CD14-positive monocyte (primary cell): ENCODE measurements at regions not wholly inside any gene's neighbourhood (a gene's known extent, or its start where the extent isn't known, plus 50 kb on each side); places are given as distances from the start of the nearest gene placed in this dataset.

ENCODE experiments used
- DNase-seq, 3 donors: peaks; one replicate each; pipeline ENCODE4 v3.0.0-alpha.2; 2011 to 2022
- H2AFZ ChIP-seq: 2 replicates; pipeline ENCODE4 v1.6.0; 2012; ENCODE audit warnings: mild to moderate bottlenecking, low read depth, low read length, inconsistent platforms; ENCODE audit not compliant: insufficient read depth, poor library complexity, severe bottlenecking
- H3K27ac ChIP-seq, 2 donors: 1 replicate in 1 of 2; 2 replicates in 1 of 2; pipeline ENCODE4 v1.5.1; 2012 to 2013; ENCODE audit warnings: low read length in 2 of 2, control low read depth in 1 of 2, inconsistent platforms in 1 of 2, low read depth in 1 of 2, mild to moderate bottlenecking in 1 of 2
- H3K27me3 ChIP-seq, 2 donors: one replicate each; pipeline versions ENCODE4 v1.6.0 to v1.6.1; 2011 to 2013; ENCODE audit warnings: low read length in 2 of 2; ENCODE audit not compliant: control insufficient read depth in 2 of 2, insufficient read depth in 2 of 2
- H3K36me3 ChIP-seq, 2 donors: replicated peaks in 1 of 2; 1 replicate in 1 of 2; 2 replicates in 1 of 2; pipeline versions ENCODE4 v1.5.1 to v1.6.1; 2012 to 2013; ENCODE audit warnings: low read length in 2 of 2, control low read depth in 1 of 2, inconsistent platforms in 1 of 2, mild to moderate bottlenecking in 1 of 2; ENCODE audit not compliant: insufficient read depth in 2 of 2, control insufficient read depth in 1 of 2
- H3K4me1 ChIP-seq, 2 donors: 1 replicate in 1 of 2; 2 replicates in 1 of 2; pipeline versions ENCODE4 v1.5.1 to v1.6.1; 2012 to 2013; ENCODE audit warnings: low read length in 2 of 2, control low read depth in 1 of 2, inconsistent platforms in 1 of 2, mild to moderate bottlenecking in 1 of 2, moderate library complexity in 1 of 2; ENCODE audit not compliant: insufficient read depth in 2 of 2, control insufficient read depth in 1 of 2
- H3K4me2 ChIP-seq: replicated peaks from 2 replicates; pipeline ENCODE3; 2012; ENCODE audit warnings: low read length, moderate library complexity, mild to moderate bottlenecking; ENCODE audit not compliant: poor library complexity, severe bottlenecking; ENCODE audit errors: extremely low read depth
- H3K4me3 ChIP-seq, 3 experiments: fragments of 200-600 bp in 1 of 3; sonication (generic) in 1 of 3; replicated peaks in 1 of 3; 1 replicate in 2 of 3; 2 replicates in 1 of 3; pipeline ENCODE4 v1.5.1; 2011 to 2013; ENCODE audit warnings: low read length in 3 of 3, mild to moderate bottlenecking in 3 of 3, control low read depth in 2 of 3, low read depth in 2 of 3, inconsistent platforms in 1 of 3, moderate library complexity in 1 of 3
- H3K79me2 ChIP-seq: 2 replicates; pipeline ENCODE4 v1.6.0; 2012; ENCODE audit warnings: mild to moderate bottlenecking, control low read depth, inconsistent platforms, low read length, moderate library complexity; ENCODE audit not compliant: insufficient read depth
- H3K9ac ChIP-seq: 2 replicates; pipeline ENCODE4 v1.6.0; 2017; ENCODE audit warnings: low read length, mild to moderate bottlenecking; ENCODE audit not compliant: insufficient read depth, poor library complexity, severe bottlenecking
- H3K9me3 ChIP-seq, 2 donors: replicated peaks in 1 of 2; 1 replicate in 1 of 2; 2 replicates in 1 of 2; pipeline versions ENCODE4 v1.5.1 to v1.6.1; 2012 to 2013; ENCODE audit warnings: low read length in 2 of 2, control low read depth in 1 of 2; ENCODE audit not compliant: control insufficient read depth in 1 of 2, insufficient read depth in 1 of 2
- H4K20me1 ChIP-seq: 2 replicates; pipeline ENCODE4 v1.6.0; 2012; ENCODE audit warnings: mild to moderate bottlenecking, low read length, control low read depth, moderate library complexity; ENCODE audit not compliant: insufficient read depth
- H3K27ac Mint-ChIP-seq, 7 donors: one replicate each; pipeline ENCODE4 v1.8.0; 2020; ENCODE audit warnings: mild to moderate bottlenecking in 7 of 7, mixed read lengths in 7 of 7, moderate library complexity in 6 of 7, inconsistent platforms in 2 of 7
- H3K27me3 Mint-ChIP-seq, 3 donors: one replicate each; pipeline ENCODE4 v1.8.0; 2021 to 2022; ENCODE audit warnings: low read depth in 3 of 3, mild to moderate bottlenecking in 3 of 3, mixed read lengths in 3 of 3, moderate library complexity in 3 of 3, inconsistent platforms in 1 of 3
- H3K36me3 Mint-ChIP-seq, 2 donors: one replicate each; pipeline ENCODE4 v1.8.0; 2020; ENCODE audit warnings: mixed read lengths in 2 of 2, inconsistent platforms in 1 of 2, mild to moderate bottlenecking in 1 of 2
- H3K4me1 Mint-ChIP-seq: one replicate; pipeline ENCODE4 v1.8.0; 2020; ENCODE audit warnings: mild to moderate bottlenecking, mixed read lengths
- H3K4me3 Mint-ChIP-seq, 2 donors: one replicate each; pipeline ENCODE4 v1.8.0; 2020; ENCODE audit warnings: mild to moderate bottlenecking in 2 of 2, mixed read lengths in 2 of 2, moderate library complexity in 1 of 2
- H3K9me3 Mint-ChIP-seq, 7 donors: one replicate each; pipeline ENCODE4 v1.8.0; 2020 to 2022; ENCODE audit warnings: mixed read lengths in 7 of 7, mild to moderate bottlenecking in 6 of 7, moderate library complexity in 6 of 7, inconsistent platforms in 2 of 7
- CTCF ChIP-seq: fragments of 200-600 bp; IDR thresholded peaks from one replicate; pipeline ENCODE4 v1.8.0; 2022; ENCODE audit warnings: antibody characterized with exemption, mild to moderate bottlenecking
- WGBS: methylation state at CpG from one replicate; pipeline ENCODE4 v1.1.5; 2013; ENCODE audit warnings: missing lambda C conversion rate; ENCODE audit not compliant: insufficient coverage; 5-methylcytosine and 5-hydroxymethylcytosine counted together
- intact Hi-C, 2 donors: fragments of 100-400 bp; cut with micrococcal nuclease; formaldehyde crosslinking; loops; one replicate each; pipeline versions ENCODE4 v1.15.0 to v1.15.1; 2023

- Mint-ChIP-seq H3K4me1 (no peaks in the 10 kb centered on the region), H3K36me3 (no peaks in the 10 kb centered on the region), H3K27me3 (peaks cover 5 to 29% (median 10%) of the 10 kb centered on the region in 3 donors), H3K9me3 (peaks cover 0 to under 1% (median 0%) of the 10 kb centered on the region in 7 donors), H3K4me3 (peak overlapping the region in 1 of 2 donors; percentile 65), H3K27ac (no peak overlapping the region)
- Histone ChIP-seq H3K27me3 (peaks cover 0 to 8% of the 10 kb centered on the region in 2 donors), H3K9me3 (no peaks in the 10 kb centered on the region), H3K27ac (no peak overlapping the region), H3K4me3 (no peak overlapping the region), H3K4me2 (no peak overlapping the region), H3K9ac (no peak overlapping the region), H3K36me3 (no peaks in the 10 kb centered on the region), H4K20me1 (no peaks in the 10 kb centered on the region), H3K79me2 (no peaks in the 10 kb centered on the region), H2AFZ (no peak overlapping the region), H3K4me1 (no peaks in the 10 kb centered on the region)
- intact Hi-C loops, result loop anchor here in 1 of 2 donors (10.0 kb wide), 1 partner anchor 331 kb away; the partner anchor contains the start of gene INHBB
- peak in 2 of 3 donors; percentile 12 for DNase-seq
- WGBS, result 56% methylated on average over 18 of the region's 26 CpGs
- TF ChIP-seq CTCF, result peak; percentile 71
These were observed 60.1 kb upstream of the GLI2 start for GRCh38 chr2:120675460-120676130.

- Mint-ChIP-seq H3K4me1 (no peaks in the 10 kb centered on the region), H3K36me3 (no peaks in the 10 kb centered on the region), H3K9me3 (peaks cover 0 to 2% (median 0%) of the 10 kb centered on the region in 7 donors), H3K4me3 (no peak overlapping the region), H3K27ac (no peak overlapping the region), H3K27me3 (peaks cover 5 to 29% (median 10%) of the 10 kb centered on the region in 3 donors)
- Histone ChIP-seq H3K9ac (no peak overlapping the region), H3K27ac (no peak overlapping the region), H3K4me3 (no peak overlapping the region), H2AFZ (no peak overlapping the region), H3K36me3 (no peaks in the 10 kb centered on the region), H3K4me1 (no peaks in the 10 kb centered on the region), H3K79me2 (no peaks in the 10 kb centered on the region), H3K27me3 (peaks cover 0 to 8% of the 10 kb centered on the region in 2 donors), H3K4me2 (no peak overlapping the region), H4K20me1 (no peaks in the 10 kb centered on the region), H3K9me3 (no peaks in the 10 kb centered on the region)
- intact Hi-C loops, result loop anchor here in 1 of 2 donors (10.0 kb wide), 1 partner anchor 332 kb away; the partner anchor contains the start of gene INHBB
- DNase-seq, result no peak
- WGBS, result 89% methylated on average over 8 of the region's 10 CpGs
- TF ChIP-seq CTCF, result no peak
These were observed 58.4 kb upstream of the GLI2 start for GRCh38 chr2:120677221-120677620.
